ES-I3 (cell line): ENCODE measurements at regions not wholly inside any gene's neighbourhood (a gene's known extent, or its start where the extent isn't known, plus 50 kb on each side); places are given as distances from the start of the nearest gene placed in this dataset.
"Not testable (repeated sequence)": the region's sequence is repeated elsewhere in the genome, so short reads cannot be mapped to it uniquely, and the experiment has no call there.

Experiments used
- H3K36me3 ChIP-seq: 2 replicates; pipeline ENCODE4 v1.6.1; 2013; ENCODE audit warnings: mild to moderate bottlenecking, low read length, control low read depth, moderate library complexity; ENCODE audit not compliant: insufficient read depth
- H3K4me1 ChIP-seq: 2 replicates; pipeline ENCODE4 v1.6.1; 2013; ENCODE audit warnings: mild to moderate bottlenecking, control low read depth, low read length; ENCODE audit not compliant: insufficient read depth
- H3K9ac ChIP-seq: 2 replicates; pipeline ENCODE4 v1.6.1; 2013; ENCODE audit warnings: low read depth, mild to moderate bottlenecking, low read length, moderate library complexity
- H3K9me3 ChIP-seq: 2 replicates; pipeline ENCODE4 v1.6.1; 2013; ENCODE audit warnings: mild to moderate bottlenecking, low read length, moderate library complexity; ENCODE audit not compliant: control insufficient read depth, insufficient read depth

- Histone ChIP-seq H3K9me3 (no peaks in the 10 kb centered on the region), H3K36me3 (no peaks in the 10 kb centered on the region)
These were observed 529.9 kb upstream of the DPP6 start for GRCh38 chr7:153522261-153522660.

GRCh38 chr7:153523320-153524015 lies 528.7 kb upstream of the DPP6 start:
- Histone ChIP-seq H3K36me3 (no peaks in the 10 kb centered on the region), H3K9me3 (no peaks in the 10 kb centered on the region), H3K4me1 (no peaks in the 10 kb centered on the region), H3K9ac (no peak overlapping the region)

More at GRCh38 chr7:153522261-153522660, 529.9 kb upstream of the DPP6 start:
- H3K9ac ChIP-seq, result no peak overlapping the region
- H3K4me1 ChIP-seq, result no peaks in the 10 kb centered on the region

- H3K36me3 ChIP-seq, result no peaks in the 10 kb centered on the region
- no peak overlapping the region for H3K9ac ChIP-seq
- H3K9me3 ChIP-seq, result no peaks in the 10 kb centered on the region
- H3K4me1 ChIP-seq, result no peaks in the 10 kb centered on the region
These were observed 528.1 kb upstream of the DPP6 start for GRCh38 chr7:153524070-153524601.

GRCh38 chr7:153529100-153529499 lies 523.1 kb upstream of the DPP6 start:
- no peaks in the 10 kb centered on the region for H3K9me3 ChIP-seq
- no peak overlapping the region for H3K9ac ChIP-seq
- no peaks in the 10 kb centered on the region for H3K4me1 ChIP-seq

GRCh38 chr7:153529651-153530165 lies 522.5 kb upstream of the DPP6 start:
- H3K36me3 ChIP-seq, result no peaks in the 10 kb centered on the region
- H3K4me1 ChIP-seq, result no peaks in the 10 kb centered on the region
- no peaks in the 10 kb centered on the region for H3K9me3 ChIP-seq
- no peak overlapping the region for H3K9ac ChIP-seq

More at GRCh38 chr7:153529100-153529499, 523.1 kb upstream of the DPP6 start:
- H3K36me3 ChIP-seq, result no peaks in the 10 kb centered on the region

- no peaks in the 10 kb centered on the region for H3K9me3 ChIP-seq
- H3K9ac ChIP-seq, result no peak overlapping the region
- H3K4me1 ChIP-seq, result no peaks in the 10 kb centered on the region
- no peaks in the 10 kb centered on the region for H3K36me3 ChIP-seq
These were observed 521.8 kb upstream of the DPP6 start for GRCh38 chr7:153530441-153530840.

GRCh38 chr7:153532326-153532725 lies 519.9 kb upstream of the DPP6 start:
- H3K4me1 ChIP-seq, result no peaks in the 10 kb centered on the region
- no peak overlapping the region for H3K9ac ChIP-seq
- H3K36me3 ChIP-seq, result no peaks in the 10 kb centered on the region
- H3K9me3 ChIP-seq, result no peaks in the 10 kb centered on the region

- Histone ChIP-seq H3K4me1 (no peaks in the 10 kb centered on the region), H3K9ac (no peak overlapping the region), H3K9me3 (no peaks in the 10 kb centered on the region), H3K36me3 (no peaks in the 10 kb centered on the region)
These were observed 514.9 kb upstream of the DPP6 start for GRCh38 chr7:153537271-153537670.

GRCh38 chr7:153541903-153542302 lies 510.3 kb upstream of the DPP6 start:
- Histone ChIP-seq H3K36me3 (no peaks in the 10 kb centered on the region), H3K9me3 (no peaks in the 10 kb centered on the region), H3K4me1 (no peaks in the 10 kb centered on the region), H3K9ac (no peak overlapping the region)

GRCh38 chr7:153543232-153543631 lies 509.0 kb upstream of the DPP6 start:
- H3K36me3 ChIP-seq, result no peaks in the 10 kb centered on the region
- no peaks in the 10 kb centered on the region for H3K4me1 ChIP-seq
- H3K9me3 ChIP-seq, result no peaks in the 10 kb centered on the region; the same call in 1 of the 2 replicates
- H3K9ac ChIP-seq, result no peak overlapping the region

- H3K9me3 ChIP-seq, result no peaks in the 10 kb centered on the region; the same call in 1 of the 2 replicates
- H3K4me1 ChIP-seq, result no peaks in the 10 kb centered on the region
- H3K36me3 ChIP-seq, result no peaks in the 10 kb centered on the region
- no peak overlapping the region for H3K9ac ChIP-seq
These were observed 502.0 kb upstream of the DPP6 start for GRCh38 chr7:153550173-153550572.

- Histone ChIP-seq H3K4me1 (no peaks in the 10 kb centered on the region), H3K9me3 (peaks cover 3% of the 10 kb centered on the region; the same call in 1 of the 2 replicates)
These were observed 487.8 kb upstream of the DPP6 start for GRCh38 chr7:153564391-153564790.

GRCh38 chr7:153566324-153566723 lies 485.9 kb upstream of the DPP6 start:
- peaks cover 8% of the 10 kb centered on the region; the same call in 1 of the 2 replicates for H3K9me3 ChIP-seq
- no peak overlapping the region for H3K9ac ChIP-seq
- H3K4me1 ChIP-seq, result no peaks in the 10 kb centered on the region
- H3K36me3 ChIP-seq, result no peaks in the 10 kb centered on the region

More at GRCh38 chr7:153564391-153564790, 487.8 kb upstream of the DPP6 start:
- no peaks in the 10 kb centered on the region for H3K36me3 ChIP-seq
- H3K9ac ChIP-seq, result no peak overlapping the region

- Histone ChIP-seq H3K9ac (no peak overlapping the region), H3K9me3 (peaks cover 8% of the 10 kb centered on the region; the same call in 1 of the 2 replicates), H3K36me3 (no peaks in the 10 kb centered on the region), H3K4me1 (no peaks in the 10 kb centered on the region)
These were observed 484.8 kb upstream of the DPP6 start for GRCh38 chr7:153567426-153567825.

- not testable (repeated sequence) for H3K9ac ChIP-seq, H3K9me3 ChIP-seq, H3K36me3 ChIP-seq, H3K4me1 ChIP-seq
These were observed 482.7 kb upstream of the DPP6 start for GRCh38 chr7:153569520-153569919.
